Breast epithelium (tissue), 3 donors: ENCODE measurements at regions not wholly inside any gene's neighbourhood (a gene's known extent, or its start where the extent isn't known, plus 50 kb on each side); places are given as distances from the start of the nearest gene placed in this dataset.

ENCODE experiments used
- POLR2A ChIP-seq: fragments of 450-650 bp; IDR thresholded peaks from one replicate; pipeline ENCODE4 v1.6.1; 2016; ENCODE audit warnings: antibody characterized with exemption, mild to moderate bottlenecking, moderate library complexity
- POLR2AphosphoS5 ChIP-seq, 3 donors: sonication (generic); formaldehyde crosslinking; IDR thresholded peaks; one replicate each; pipeline ENCODE4 v1.6.1; 2017; ENCODE audit warnings: antibody characterized with exemption in 3 of 3
- TF ChIP-seq, protein P1 (sequence below), 3 donors: fragments of 450-650 bp; IDR thresholded peaks; one replicate each; pipeline ENCODE4 v1.5.1; 2016 to 2017; ENCODE audit warnings: antibody characterized with exemption in 3 of 3, mild to moderate bottlenecking in 3 of 3, moderate library complexity in 3 of 3

DNA sequence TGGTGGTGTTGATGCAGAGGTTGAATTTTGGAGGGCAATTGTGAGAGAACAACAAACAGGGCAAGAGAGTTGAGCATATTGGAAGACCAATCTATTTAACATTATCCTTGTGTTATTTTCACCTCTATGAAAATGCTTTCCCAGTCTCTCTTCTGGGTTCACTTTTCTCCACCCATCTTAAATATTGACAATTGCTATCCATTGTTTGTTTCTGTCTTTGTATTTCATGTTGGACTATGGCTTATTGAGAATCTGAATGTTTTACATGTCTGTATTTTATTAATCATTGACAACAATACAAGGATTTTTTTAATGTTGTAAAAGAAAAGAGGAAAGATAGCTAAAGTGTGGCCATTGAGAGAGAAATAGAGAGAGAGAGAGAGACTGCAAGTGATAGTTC lies 1121.5 kb downstream of the BRINP3 start:
- TF ChIP-seq, protein P1, sequence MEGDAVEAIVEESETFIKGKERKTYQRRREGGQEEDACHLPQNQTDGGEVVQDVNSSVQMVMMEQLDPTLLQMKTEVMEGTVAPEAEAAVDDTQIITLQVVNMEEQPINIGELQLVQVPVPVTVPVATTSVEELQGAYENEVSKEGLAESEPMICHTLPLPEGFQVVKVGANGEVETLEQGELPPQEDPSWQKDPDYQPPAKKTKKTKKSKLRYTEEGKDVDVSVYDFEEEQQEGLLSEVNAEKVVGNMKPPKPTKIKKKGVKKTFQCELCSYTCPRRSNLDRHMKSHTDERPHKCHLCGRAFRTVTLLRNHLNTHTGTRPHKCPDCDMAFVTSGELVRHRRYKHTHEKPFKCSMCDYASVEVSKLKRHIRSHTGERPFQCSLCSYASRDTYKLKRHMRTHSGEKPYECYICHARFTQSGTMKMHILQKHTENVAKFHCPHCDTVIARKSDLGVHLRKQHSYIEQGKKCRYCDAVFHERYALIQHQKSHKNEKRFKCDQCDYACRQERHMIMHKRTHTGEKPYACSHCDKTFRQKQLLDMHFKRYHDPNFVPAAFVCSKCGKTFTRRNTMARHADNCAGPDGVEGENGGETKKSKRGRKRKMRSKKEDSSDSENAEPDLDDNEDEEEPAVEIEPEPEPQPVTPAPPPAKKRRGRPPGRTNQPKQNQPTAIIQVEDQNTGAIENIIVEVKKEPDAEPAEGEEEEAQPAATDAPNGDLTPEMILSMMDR (IDR thresholded peaks at IDR 0.05), result no peak
- TF ChIP-seq POLR2A (no peak), POLR2AphosphoS5 (IDR thresholded peaks at IDR 0.05) (no peak)
